Stimulated activated naive B cell treated with anti-CD40 and anti-IgM and Interleukin-4, amounts not matched to agents 10 μg/mL and 1 μg/mL and 100 μg/mL, for 72 hours (primary cell): ENCODE measurements at regions not wholly inside any gene's neighbourhood (a gene's known extent, or its start where the extent isn't known, plus 50 kb on each side); places are given as distances from the start of the nearest gene placed in this dataset.

Experiments
- ATAC-seq, 2 donors: fragments of 150-1000 bp; cut with Tn5 transposase; replicated peaks; 2 replicates each; pipeline ENCODE4 v1.10.0; 2021; ENCODE audit warnings: moderate library complexity in 1 of 2
- DNase-seq: peaks from one replicate; pipeline ENCODE4 v3.0.0; 2021
- H3K27ac Mint-ChIP-seq: one replicate; pipeline ENCODE4 v1.8.0; 2022; ENCODE audit warnings: mild to moderate bottlenecking, mixed read lengths
- H3K27me3 Mint-ChIP-seq, 2 donors: one replicate each; pipeline ENCODE4 v1.8.0; 2022; ENCODE audit warnings: mixed read lengths in 2 of 2
- H3K36me3 Mint-ChIP-seq, 2 donors: one replicate each; pipeline ENCODE4 v1.8.0; 2022; ENCODE audit warnings: mixed read lengths in 2 of 2, mild to moderate bottlenecking in 1 of 2
- H3K4me1 Mint-ChIP-seq, 2 donors: one replicate each; pipeline ENCODE4 v1.8.0; 2022; ENCODE audit warnings: mixed read lengths in 2 of 2, mild to moderate bottlenecking in 1 of 2
- H3K4me3 Mint-ChIP-seq, 2 donors: one replicate each; pipeline ENCODE4 v1.8.0; 2022; ENCODE audit warnings: mild to moderate bottlenecking in 2 of 2, mixed read lengths in 2 of 2, moderate library complexity in 1 of 2
- H3K9me3 Mint-ChIP-seq, 2 donors: one replicate each; pipeline ENCODE4 v1.8.0; 2022; ENCODE audit warnings: mixed read lengths in 2 of 2, mild to moderate bottlenecking in 1 of 2

- no peak overlapping the region for H3K4me3 Mint-ChIP-seq
- H3K4me1 Mint-ChIP-seq, result no peaks in the 10 kb centered on the region
- DNase-seq, result no peak
- no peak for ATAC-seq
- H3K27me3 Mint-ChIP-seq, result peaks cover 4 to 8% of the 10 kb centered on the region in 2 donors
- no peaks in the 10 kb centered on the region for H3K36me3 Mint-ChIP-seq
- no peaks in the 10 kb centered on the region for H3K9me3 Mint-ChIP-seq
- H3K27ac Mint-ChIP-seq, result no peak overlapping the region
These were observed 54.1 kb upstream of the F3 start for GRCh38 chr1:94595658-94596057.

- H3K27me3 Mint-ChIP-seq, result peaks cover 0 to 4% of the 10 kb centered on the region in 2 donors
- no peaks in the 10 kb centered on the region for H3K36me3 Mint-ChIP-seq
- H3K4me3 Mint-ChIP-seq, result no peak overlapping the region
These were observed 52.1 kb upstream of the F3 start for GRCh38 chr1:94593611-94594010.

GRCh38 chr1:94592571-94592920, 51.0 kb upstream of the F3 start:
- ATAC-seq (no peak), DNase-seq (no peak)
- peaks cover 0 to 4% of the 10 kb centered on the region in 2 donors for H3K27me3 Mint-ChIP-seq
- no peaks in the 10 kb centered on the region for H3K4me1 Mint-ChIP-seq
- no peak overlapping the region for H3K4me3 Mint-ChIP-seq
- no peak overlapping the region for H3K27ac Mint-ChIP-seq
- no peaks in the 10 kb centered on the region for H3K9me3 Mint-ChIP-seq
- H3K36me3 Mint-ChIP-seq, result no peaks in the 10 kb centered on the region

More at GRCh38 chr1:94593611-94594010, 52.1 kb upstream of the F3 start:
- ATAC-seq (no peak), DNase-seq (no peak)
- no peak overlapping the region for H3K27ac Mint-ChIP-seq
- H3K9me3 Mint-ChIP-seq, result no peaks in the 10 kb centered on the region
- H3K4me1 Mint-ChIP-seq, result no peaks in the 10 kb centered on the region

- ATAC-seq, result no peak
- Mint-ChIP-seq H3K27ac (no peak overlapping the region), H3K4me1 (no peaks in the 10 kb centered on the region), H3K4me3 (no peak overlapping the region), H3K36me3 (no peaks in the 10 kb centered on the region), H3K9me3 (no peaks in the 10 kb centered on the region), H3K27me3 (peaks cover 0 to 4% of the 10 kb centered on the region in 2 donors)
- no peak for DNase-seq
These were observed 50.4 kb upstream of the F3 start for GRCh38 chr1:94591823-94592570.
